Stomach (tissue), 4 donors: ENCODE measurements at regions not wholly inside any gene's neighbourhood (a gene's known extent, or its start where the extent isn't known, plus 50 kb on each side); places are given as distances from the start of the nearest gene placed in this dataset.

Experiments
- CTCF ChIP-seq, 7 experiments: fragments of 450-650 bp in 4 of 7; fragments of 200-600 bp in 3 of 7; sonication (generic) in 3 of 7; IDR thresholded peaks; one replicate each; pipeline ENCODE4 v1.5.1; 2016 to 2019; ENCODE audit warnings: antibody characterized with exemption in 7 of 7, control low read depth in 2 of 7, mild to moderate bottlenecking in 1 of 7
- POLR2A ChIP-seq, 4 donors: fragments of 450-650 bp; IDR thresholded peaks; one replicate each; pipeline ENCODE4 v1.6.1; 2016; ENCODE audit warnings: antibody characterized with exemption in 4 of 4, control low read depth in 2 of 4, mild to moderate bottlenecking in 1 of 4, moderate library complexity in 1 of 4
- POLR2AphosphoS5 ChIP-seq, 3 donors: sonication (generic); formaldehyde crosslinking; IDR thresholded peaks; one replicate each; pipeline ENCODE4 v1.6.1; 2016; ENCODE audit warnings: antibody characterized with exemption in 3 of 3

GRCh38 chr1:30216602-30217001, 506.8 kb downstream of the MATN1 start:
- no peak for TF ChIP-seq CTCF (IDR thresholded peaks at IDR 0.05)
- no peak for TF ChIP-seq POLR2AphosphoS5 (IDR thresholded peaks at IDR 0.05)
- no peak for TF ChIP-seq POLR2A (IDR thresholded peaks at IDR 0.05)
